Natural killer cell treated with Interleukin-12 subunit alpha and Interleukin-12 subunit beta and Interleukin-15 and Interleukin-18, amount 100 ng/mL, for 72 hours (primary cell): ENCODE measurements at regions not wholly inside any gene's neighbourhood (a gene's known extent, or its start where the extent isn't known, plus 50 kb on each side); places are given as distances from the start of the nearest gene placed in this dataset.

Experiments used
- ATAC-seq, 2 donors: fragments of 150-1000 bp; cut with Tn5 transposase in 1 of 2; sonication (Bioruptor Pico), chemical (Tn5 transposase) in 1 of 2; 2 replicates each; pipeline ENCODE4 v1.10.0; 2021
- DNase-seq: peaks from one replicate; pipeline ENCODE4 v3.0.0; 2022; ENCODE audit warnings: low spot score
- H3K27ac Mint-ChIP-seq, 2 donors: 1 replicate in 1 of 2; 2 replicates in 1 of 2; pipeline ENCODE4 v1.8.0; 2022; ENCODE audit warnings: mixed read lengths in 2 of 2, mild to moderate bottlenecking in 1 of 2, moderate library complexity in 1 of 2
- H3K27me3 Mint-ChIP-seq, 2 donors: 1 replicate in 1 of 2; 2 replicates in 1 of 2; pipeline ENCODE4 v1.8.0; 2022; ENCODE audit warnings: mixed read lengths in 2 of 2
- H3K36me3 Mint-ChIP-seq: one replicate; pipeline ENCODE4 v1.8.0; 2022; ENCODE audit warnings: mixed read lengths
- H3K4me1 Mint-ChIP-seq, 2 donors: 1 replicate in 1 of 2; 2 replicates in 1 of 2; pipeline ENCODE4 v1.8.0; 2022; ENCODE audit warnings: low read depth in 2 of 2, mixed read lengths in 2 of 2, mild to moderate bottlenecking in 1 of 2
- H3K4me3 Mint-ChIP-seq: one replicate; pipeline ENCODE4 v1.8.0; 2022; ENCODE audit warnings: mixed read lengths
- H3K9me3 Mint-ChIP-seq: 2 replicates; pipeline ENCODE4 v1.8.0; 2022; ENCODE audit warnings: mixed read lengths

GRCh38 chr6:140438346-140438735 is 1063.9 kb upstream of the CITED2 start:
- Mint-ChIP-seq H3K4me3 (no peak overlapping the region), H3K27me3 (no peaks in the 10 kb centered on the region), H3K4me1 (no peaks in the 10 kb centered on the region), H3K27ac (no peak overlapping the region), H3K36me3 (no peaks in the 10 kb centered on the region), H3K9me3 (peaks cover under 1% of the 10 kb centered on the region)
- DNase-seq: no peak
- ATAC-seq: no peak

GRCh38 chr6:140437619-140438345 is 1063.3 kb upstream of the CITED2 start:
- H3K27me3 Mint-ChIP-seq: no peaks in the 10 kb centered on the region
- H3K9me3 Mint-ChIP-seq: peaks cover 6% of the 10 kb centered on the region
- no peaks in the 10 kb centered on the region for H3K36me3 Mint-ChIP-seq
- H3K27ac Mint-ChIP-seq: no peak overlapping the region
- ATAC-seq (no peak), DNase-seq (no peak)
- H3K4me3 Mint-ChIP-seq: no peak overlapping the region
- H3K4me1 Mint-ChIP-seq: no peaks in the 10 kb centered on the region

GRCh38 chr6:140436023-140436811 is 1061.8 kb upstream of the CITED2 start:
- H3K4me3 Mint-ChIP-seq: no peak overlapping the region

GRCh38 chr6:140434761-140435160 is 1060.3 kb upstream of the CITED2 start:
- no peaks in the 10 kb centered on the region for H3K27me3 Mint-ChIP-seq
- no peak overlapping the region for H3K27ac Mint-ChIP-seq
- H3K36me3 Mint-ChIP-seq: no peaks in the 10 kb centered on the region
- ATAC-seq: no peak
- no peak for DNase-seq
- H3K4me3 Mint-ChIP-seq: no peak overlapping the region
- no peaks in the 10 kb centered on the region for H3K4me1 Mint-ChIP-seq
- H3K9me3 Mint-ChIP-seq: peaks cover 9% of the 10 kb centered on the region

More at GRCh38 chr6:140436023-140436811, 1061.8 kb upstream of the CITED2 start:
- no peaks in the 10 kb centered on the region for H3K27me3 Mint-ChIP-seq
- no peaks in the 10 kb centered on the region for H3K36me3 Mint-ChIP-seq
- DNase-seq: no peak
- no peak for ATAC-seq
- no peak overlapping the region for H3K27ac Mint-ChIP-seq
- H3K9me3 Mint-ChIP-seq: peaks cover 6% of the 10 kb centered on the region
- H3K4me1 Mint-ChIP-seq: no peaks in the 10 kb centered on the region

- H3K36me3 Mint-ChIP-seq: no peaks in the 10 kb centered on the region
- ATAC-seq: no peak
- peaks cover 9% of the 10 kb centered on the region for H3K9me3 Mint-ChIP-seq
- H3K27ac Mint-ChIP-seq: no peak overlapping the region
- DNase-seq: no peak
- H3K4me3 Mint-ChIP-seq: no peak overlapping the region
- H3K4me1 Mint-ChIP-seq: no peaks in the 10 kb centered on the region
- H3K27me3 Mint-ChIP-seq: no peaks in the 10 kb centered on the region
Observed at GRCh38 chr6:140433072-140433471, 1058.6 kb upstream of the CITED2 start.

GRCh38 chr6:140427842-140428241 is 1053.4 kb upstream of the CITED2 start:
- no peaks in the 10 kb centered on the region for H3K27me3 Mint-ChIP-seq
- peaks cover 11% of the 10 kb centered on the region for H3K9me3 Mint-ChIP-seq
- H3K4me1 Mint-ChIP-seq: no peaks in the 10 kb centered on the region
- no peaks in the 10 kb centered on the region for H3K36me3 Mint-ChIP-seq
- no peak overlapping the region for H3K27ac Mint-ChIP-seq
- no peak for DNase-seq
- ATAC-seq: no peak
- no peak overlapping the region for H3K4me3 Mint-ChIP-seq

- Mint-ChIP-seq H3K27ac (no peak overlapping the region), H3K27me3 (no peaks in the 10 kb centered on the region), H3K4me3 (no peak overlapping the region), H3K9me3 (peaks cover 4% of the 10 kb centered on the region), H3K36me3 (no peaks in the 10 kb centered on the region), H3K4me1 (no peaks in the 10 kb centered on the region)
- DNase-seq (no peak), ATAC-seq (no peak)
Observed at GRCh38 chr6:140414966-140415620, 1040.6 kb upstream of the CITED2 start.

GRCh38 chr6:140403020-140403419 is 1028.6 kb upstream of the CITED2 start:
- Mint-ChIP-seq H3K4me1 (no peaks in the 10 kb centered on the region), H3K9me3 (peaks cover 10% of the 10 kb centered on the region), H3K27me3 (no peaks in the 10 kb centered on the region), H3K36me3 (no peaks in the 10 kb centered on the region), H3K4me3 (no peak overlapping the region), H3K27ac (no peak overlapping the region)
- ATAC-seq: no peak
- no peak for DNase-seq

- DNase-seq (no peak), ATAC-seq (no peak)
- Mint-ChIP-seq H3K27ac (no peak overlapping the region), H3K36me3 (no peaks in the 10 kb centered on the region), H3K9me3 (peaks cover 4% of the 10 kb centered on the region), H3K27me3 (no peaks in the 10 kb centered on the region), H3K4me1 (no peaks in the 10 kb centered on the region), H3K4me3 (no peak overlapping the region)
Observed at GRCh38 chr6:140401761-140402160, 1027.3 kb upstream of the CITED2 start.

GRCh38 chr6:140398076-140398475 is 1023.6 kb upstream of the CITED2 start:
- no peak for DNase-seq
- H3K4me1 Mint-ChIP-seq: no peaks in the 10 kb centered on the region
- H3K4me3 Mint-ChIP-seq: no peak overlapping the region
- no peaks in the 10 kb centered on the region for H3K36me3 Mint-ChIP-seq
- ATAC-seq: no peak
- no peak overlapping the region for H3K27ac Mint-ChIP-seq
- no peaks in the 10 kb centered on the region for H3K27me3 Mint-ChIP-seq
- H3K9me3 Mint-ChIP-seq: no peaks in the 10 kb centered on the region

GRCh38 chr6:140397106-140397505 is 1022.7 kb upstream of the CITED2 start:
- H3K9me3 Mint-ChIP-seq: no peaks in the 10 kb centered on the region
- DNase-seq: no peak
- H3K4me3 Mint-ChIP-seq: no peak overlapping the region
- H3K36me3 Mint-ChIP-seq: no peaks in the 10 kb centered on the region
- ATAC-seq: no peak
- no peak overlapping the region for H3K27ac Mint-ChIP-seq
- H3K4me1 Mint-ChIP-seq: no peaks in the 10 kb centered on the region
- no peaks in the 10 kb centered on the region for H3K27me3 Mint-ChIP-seq

GRCh38 chr6:140393665-140394540 is 1019.5 kb upstream of the CITED2 start:
- Mint-ChIP-seq H3K27me3 (no peaks in the 10 kb centered on the region), H3K27ac (no peak overlapping the region), H3K36me3 (no peaks in the 10 kb centered on the region), H3K4me1 (no peaks in the 10 kb centered on the region), H3K9me3 (no peaks in the 10 kb centered on the region), H3K4me3 (no peak overlapping the region)
- ATAC-seq (no peak), DNase-seq (no peak)

- Mint-ChIP-seq H3K27me3 (no peaks in the 10 kb centered on the region), H3K4me1 (no peaks in the 10 kb centered on the region), H3K4me3 (no peak overlapping the region), H3K27ac (no peak overlapping the region), H3K9me3 (peaks cover 11% of the 10 kb centered on the region), H3K36me3 (no peaks in the 10 kb centered on the region)
- ATAC-seq: no peak
- no peak for DNase-seq
Observed at GRCh38 chr6:140388815-140389214, 1014.4 kb upstream of the CITED2 start.
